ENCODE measurements at regions not wholly inside any gene's neighbourhood (a gene's known extent, or its start where the extent isn't known, plus 50 kb on each side); places are given as distances from the start of the nearest gene placed in this dataset.

GRCh38 chr6:134866563-134866962 is 83.3 kb downstream of the ALDH8A1 start:
- Histone ChIP-seq H3K4me1 (ENCODE audit: control insufficient read depth in 2 of 2, insufficient read depth in 2 of 2, low read length in 2 of 2) (no peaks in the 10 kb centered on the region), H3K27me3 (ENCODE audit: control insufficient read depth in 2 of 2, insufficient read depth in 2 of 2, low read length in 2 of 2) (no peaks in the 10 kb centered on the region), H3K36me3 (ENCODE audit: control insufficient read depth in 2 of 3, insufficient read depth in 3 of 3, low read length in 3 of 3) (no peaks in the 10 kb centered on the region), H3K27ac (ENCODE audit: low read depth, low read length) (no peak overlapping the region), H3K4me3 (ENCODE audit: low read length) (no peak overlapping the region), H3K9me3 (ENCODE audit: control insufficient read depth in 2 of 3, low read length in 3 of 3) (no peaks in the 10 kb centered on the region)
- intact Hi-C loops (cut with micrococcal nuclease), result no loop called here
- no peaks in the 10 kb centered on the region for H3K9me3 Mint-ChIP-seq
- DNase-seq (no peak), ATAC-seq (no peak)
- H3K36me3 Mint-ChIP-seq, result no peaks in the 10 kb centered on the region
- ChIA-PET CTCF (no interaction called here), POLR2A (no interaction called here)
- H3K4me3 Mint-ChIP-seq, result no peak overlapping the region
- no peak overlapping the region for H3K27ac Mint-ChIP-seq
- peaks cover 4 to 12% (median 9%) of the 10 kb centered on the region in 7 donors for H3K4me1 Mint-ChIP-seq
- no peaks in the 10 kb centered on the region for H3K27me3 Mint-ChIP-seq

DNA sequence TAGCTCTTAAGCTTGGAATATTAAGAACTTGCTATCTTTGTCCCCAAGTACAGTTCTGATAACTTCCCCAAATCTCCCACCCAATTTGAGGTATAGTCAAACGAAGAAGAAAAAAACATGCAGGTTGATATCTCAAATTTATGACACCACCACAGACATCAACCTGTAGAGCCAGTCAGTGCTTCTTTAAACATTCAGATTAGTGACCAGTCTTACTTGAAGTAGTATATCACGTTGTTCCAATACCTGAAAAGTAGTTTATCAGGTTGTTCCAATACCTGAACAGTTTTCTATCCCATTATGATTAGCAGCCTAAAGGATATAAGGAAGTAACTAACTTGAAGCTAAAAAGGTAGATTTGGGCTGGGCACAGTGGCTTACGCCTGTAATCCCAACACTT is 85.3 kb downstream of the ALDH8A1 start:
- Histone ChIP-seq H3K4me3 (ENCODE audit: low read length) (no peak overlapping the region), H3K27me3 (ENCODE audit: control insufficient read depth in 2 of 2, insufficient read depth in 2 of 2, low read length in 2 of 2) (no peaks in the 10 kb centered on the region), H3K9me3 (ENCODE audit: control insufficient read depth in 2 of 3, low read length in 3 of 3) (no peaks in the 10 kb centered on the region), H3K4me1 (ENCODE audit: control insufficient read depth in 2 of 2, insufficient read depth in 2 of 2, low read length in 2 of 2) (no peaks in the 10 kb centered on the region), H3K36me3 (ENCODE audit: control insufficient read depth in 2 of 3, insufficient read depth in 3 of 3, low read length in 3 of 3) (no peaks in the 10 kb centered on the region), H3K27ac (ENCODE audit: low read depth, low read length) (no peak overlapping the region)
- Mint-ChIP-seq H3K36me3 (no peaks in the 10 kb centered on the region), H3K27ac (no peak overlapping the region), H3K9me3 (no peaks in the 10 kb centered on the region), H3K27me3 (no peaks in the 10 kb centered on the region), H3K4me1 (peaks cover 0 to 2% (median 0%) of the 10 kb centered on the region in 7 donors), H3K4me3 (no peak overlapping the region)
- no peak for DNase-seq
- intact Hi-C loops (cut with micrococcal nuclease), result no loop called here
- CTCF ChIA-PET, result no interaction called here
- POLR2A ChIA-PET, result no interaction called here
- no peak for ATAC-seq

GRCh38 chr6:134863763-134864510 is 86.0 kb downstream of the ALDH8A1 start:
- H3K4me3 ChIP-seq (ENCODE audit: low read length), result no peak overlapping the region
- ChIA-PET POLR2A (no interaction called here), CTCF (no interaction called here)
- intact Hi-C loops (cut with micrococcal nuclease), result no loop called here
- ATAC-seq (no peak), DNase-seq (no peak)
- no peaks in the 10 kb centered on the region for H3K9me3 ChIP-seq (ENCODE audit: control insufficient read depth in 2 of 3, low read length in 3 of 3)
- H3K27me3 Mint-ChIP-seq, result no peaks in the 10 kb centered on the region
- H3K27ac ChIP-seq (ENCODE audit: low read depth, low read length), result no peak overlapping the region
- H3K4me1 ChIP-seq (ENCODE audit: control insufficient read depth in 2 of 2, insufficient read depth in 2 of 2, low read length in 2 of 2), result no peaks in the 10 kb centered on the region
- H3K4me1 Mint-ChIP-seq, result peaks cover 0 to 2% (median 0%) of the 10 kb centered on the region in 7 donors
- no peaks in the 10 kb centered on the region for H3K27me3 ChIP-seq (ENCODE audit: control insufficient read depth in 2 of 2, insufficient read depth in 2 of 2, low read length in 2 of 2)
- no peak overlapping the region for H3K4me3 Mint-ChIP-seq
- H3K36me3 ChIP-seq (ENCODE audit: control insufficient read depth in 2 of 3, insufficient read depth in 3 of 3, low read length in 3 of 3), result no peaks in the 10 kb centered on the region
- no peaks in the 10 kb centered on the region for H3K9me3 Mint-ChIP-seq
- peak overlapping the region in 1 of 9 donors; percentile 28 for H3K27ac Mint-ChIP-seq
- no peaks in the 10 kb centered on the region for H3K36me3 Mint-ChIP-seq

DNA sequence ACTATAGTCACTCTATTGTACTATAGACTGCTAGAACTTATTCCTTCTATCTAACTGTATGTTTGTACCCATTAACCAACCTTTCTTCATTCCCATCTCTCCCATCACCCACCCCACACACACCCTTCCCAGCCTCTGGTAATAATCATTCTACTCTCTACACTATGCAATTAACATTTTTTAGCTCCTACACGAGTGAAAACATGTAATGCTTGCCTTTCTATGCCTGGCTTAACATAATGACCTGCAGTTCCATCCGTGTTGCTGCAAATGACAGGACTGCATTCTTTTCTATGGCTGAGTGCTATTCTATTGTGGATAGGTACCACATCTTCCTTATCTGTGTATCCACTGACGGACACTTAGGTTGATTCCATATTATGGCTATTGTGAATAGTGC is 95.5 kb downstream of the ALDH8A1 start:
- DNase-seq (no peak), ATAC-seq (no peak)
- Histone ChIP-seq H3K27me3 (ENCODE audit: control insufficient read depth in 2 of 2, insufficient read depth in 2 of 2, low read length in 2 of 2) (no peaks in the 10 kb centered on the region), H3K27ac (ENCODE audit: low read depth, low read length) (no peak overlapping the region), H3K9me3 (ENCODE audit: control insufficient read depth in 2 of 3, low read length in 3 of 3) (no peaks in the 10 kb centered on the region), H3K36me3 (ENCODE audit: control insufficient read depth in 2 of 3, insufficient read depth in 3 of 3, low read length in 3 of 3) (no peaks in the 10 kb centered on the region), H3K4me3 (ENCODE audit: low read length) (no peak overlapping the region), H3K4me1 (ENCODE audit: control insufficient read depth in 2 of 2, insufficient read depth in 2 of 2, low read length in 2 of 2) (no peaks in the 10 kb centered on the region)
- intact Hi-C loops (cut with micrococcal nuclease), result no loop called here
- ChIA-PET CTCF (no interaction called here), POLR2A (no interaction called here)
- peaks cover 0 to 2% (median 0%) of the 10 kb centered on the region in 11 donors for H3K9me3 Mint-ChIP-seq
- H3K27ac Mint-ChIP-seq, result no peak overlapping the region
- H3K4me3 Mint-ChIP-seq, result no peak overlapping the region
- no peaks in the 10 kb centered on the region for H3K4me1 Mint-ChIP-seq
- H3K36me3 Mint-ChIP-seq, result no peaks in the 10 kb centered on the region
- H3K27me3 Mint-ChIP-seq, result peaks cover 0 to 25% (median 4%) of the 10 kb centered on the region in 5 donors

DNA sequence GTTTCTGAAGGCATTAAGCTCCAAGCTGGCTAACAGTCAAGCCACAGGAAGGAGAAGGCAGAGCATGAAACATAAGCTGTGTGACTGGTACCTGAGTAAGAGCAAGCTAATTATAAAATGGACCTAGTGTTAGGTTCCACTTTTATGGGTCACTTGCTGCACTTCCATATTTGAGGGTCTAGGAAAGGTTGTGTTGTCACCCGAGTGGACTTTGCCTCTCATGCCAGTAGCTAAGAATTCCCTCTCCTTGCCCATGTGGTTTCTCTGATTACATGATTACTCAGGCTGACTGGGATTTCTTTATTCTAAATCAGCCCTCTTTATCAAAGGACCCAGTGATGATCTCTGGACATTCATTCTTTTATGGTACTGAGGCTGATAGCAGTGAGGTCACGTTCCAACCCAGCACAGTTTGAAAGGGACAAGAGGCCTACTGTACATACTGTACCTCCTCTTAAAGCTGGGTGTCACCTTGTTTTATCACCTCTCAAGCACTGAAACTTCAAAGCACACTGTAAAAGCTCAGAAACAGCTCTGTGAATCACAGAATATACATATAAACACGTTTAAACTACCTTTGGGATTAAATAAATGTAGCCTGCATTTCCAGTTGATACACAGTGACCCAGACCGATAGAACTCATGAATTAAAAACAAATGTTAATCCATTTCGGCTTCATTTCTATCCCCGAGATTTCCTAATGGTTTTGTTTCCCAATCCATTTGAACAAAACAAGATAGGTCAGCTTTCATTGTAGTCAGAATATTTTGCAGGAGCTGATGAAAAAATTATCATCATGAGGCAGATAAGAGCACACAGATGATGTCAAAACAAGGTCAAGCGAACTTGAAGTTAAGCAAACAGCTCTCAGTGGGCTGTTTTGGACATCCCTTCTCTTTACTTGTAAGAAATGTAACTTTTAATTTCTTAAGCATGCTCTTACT is 96.5 kb downstream of the ALDH8A1 start:
- Histone ChIP-seq H3K36me3 (ENCODE audit: control insufficient read depth in 2 of 3, insufficient read depth in 3 of 3, low read length in 3 of 3) (no peaks in the 10 kb centered on the region), H3K4me3 (ENCODE audit: low read length) (no peak overlapping the region), H3K27me3 (ENCODE audit: control insufficient read depth in 2 of 2, insufficient read depth in 2 of 2, low read length in 2 of 2) (no peaks in the 10 kb centered on the region), H3K9me3 (ENCODE audit: control insufficient read depth in 2 of 3, low read length in 3 of 3) (no peaks in the 10 kb centered on the region), H3K27ac (ENCODE audit: low read depth, low read length) (no peak overlapping the region), H3K4me1 (ENCODE audit: control insufficient read depth in 2 of 2, insufficient read depth in 2 of 2, low read length in 2 of 2) (no peaks in the 10 kb centered on the region)
- Mint-ChIP-seq H3K27me3 (peaks cover 0 to 25% (median 4%) of the 10 kb centered on the region in 5 donors), H3K36me3 (no peaks in the 10 kb centered on the region), H3K9me3 (peaks cover 0 to 2% (median 0%) of the 10 kb centered on the region in 11 donors), H3K4me3 (no peak overlapping the region), H3K4me1 (no peaks in the 10 kb centered on the region), H3K27ac (no peak overlapping the region)
- ATAC-seq (no peak), DNase-seq (no peak)
- intact Hi-C loops (cut with micrococcal nuclease), result no loop called here
- POLR2A ChIA-PET, result no interaction called here
- CTCF ChIA-PET, result interaction anchor here (0.6 kb wide), 1 partner anchor 23 kb away, joined by 3 read pairs; no protein-coding TSS in a partner anchor

DNA sequence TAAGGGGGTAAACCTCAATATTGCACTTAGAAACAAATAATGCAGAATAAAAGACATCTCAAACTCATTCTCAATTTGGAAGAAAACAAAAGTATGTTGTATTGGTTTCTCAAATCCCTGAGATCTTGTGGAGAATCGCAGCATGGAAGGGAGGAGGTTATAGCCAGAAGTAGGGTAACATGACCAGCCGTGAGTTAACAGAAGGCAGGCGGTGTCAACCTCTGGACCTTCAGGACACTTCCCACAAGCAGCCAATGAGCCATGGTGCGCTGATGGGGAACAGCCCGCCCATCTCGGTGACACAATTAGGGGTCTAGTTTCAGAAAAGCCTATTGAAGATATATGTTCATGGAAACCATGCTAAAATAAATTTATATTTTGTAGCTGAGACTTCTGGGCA is 98.4 kb downstream of the ALDH8A1 start:
- CTCF ChIA-PET, result interaction anchor here (0.7 kb wide), 1 partner anchor 267 kb away, joined by 3 read pairs; no protein-coding TSS in a partner anchor
- Histone ChIP-seq H3K9me3 (ENCODE audit: control insufficient read depth in 2 of 3, low read length in 3 of 3) (no peaks in the 10 kb centered on the region), H3K4me1 (ENCODE audit: control insufficient read depth in 2 of 2, insufficient read depth in 2 of 2, low read length in 2 of 2) (no peaks in the 10 kb centered on the region), H3K27me3 (ENCODE audit: control insufficient read depth in 2 of 2, insufficient read depth in 2 of 2, low read length in 2 of 2) (no peaks in the 10 kb centered on the region), H3K36me3 (ENCODE audit: control insufficient read depth in 2 of 3, insufficient read depth in 3 of 3, low read length in 3 of 3) (no peaks in the 10 kb centered on the region), H3K4me3 (ENCODE audit: low read length) (no peak overlapping the region), H3K27ac (ENCODE audit: low read depth, low read length) (no peak overlapping the region)
- DNase-seq (no peak), ATAC-seq (no peak)
- Mint-ChIP-seq H3K27me3 (peaks cover 0 to 25% (median 4%) of the 10 kb centered on the region in 5 donors), H3K9me3 (no peaks in the 10 kb centered on the region), H3K4me1 (no peaks in the 10 kb centered on the region), H3K4me3 (no peak overlapping the region), H3K36me3 (no peaks in the 10 kb centered on the region), H3K27ac (no peak overlapping the region)
- intact Hi-C loops (cut with micrococcal nuclease), result no loop called here
- POLR2A ChIA-PET, result no interaction called here
